K562 (cell line): ENCODE measurements at regions not wholly inside any gene's neighbourhood (a gene's known extent, or its start where the extent isn't known, plus 50 kb on each side); places are given as distances from the start of the nearest gene placed in this dataset.

ENCODE experiments used
- ATAC-seq: fragments of 200-7000 bp; cut with Tn5 transposase; 3 replicates; pipeline ENCODE4 v1.9.1; 2020; ENCODE audit warnings: moderate library complexity
- BruUV-seq: library from RNA; stranded (reverse); fragments of 400-500 nt; replicated peaks from 2 replicates; lab custom pipeline; 2021; lab: Mats Ljungman, UMichigan
- CTCF ChIA-PET: fragments of 300-600 bp; formaldehyde crosslinking; extraction: SDS; loops from one replicate; lab custom pipeline; 2021; ENCODE audit warnings: low intra/inter-chr PET ratio; lab: Yijun Ruan, JAX
- POLR2A ChIA-PET: fragments of 300-600, 350-650 bp; sonication (Branson Sonifier 250); formaldehyde crosslinking; extraction: SDS; loops from one replicate; lab custom pipeline; 2021; ENCODE audit warnings: antibody characterized with exemption, inconsistent platforms; lab: Yijun Ruan, JAX
- DNase-seq, 4 experiments: peaks; one replicate each; pipeline versions ENCODE4 v3.0.0 to v3.0.0-alpha.2; 2011 to 2018; ENCODE audit warnings: low spot score in 3 of 4, mixed read lengths in 3 of 4; ENCODE audit errors: extremely low read depth in 1 of 4
- FAIRE-seq: peaks from 2 replicates; lab custom pipeline; 2011; peaks lifted over from hg19 to GRCh38; lab: Jason Lieb, UNC
- H2AFZ ChIP-seq: 2 replicates; pipeline ENCODE4 v1.6.0; 2011; ENCODE audit warnings: low read depth, low read length, control low read depth, inconsistent platforms
- H3K27ac ChIP-seq: fragments of 200-600 bp; 3 replicates; pipeline ENCODE4 v1.8.0; 2011; ENCODE audit warnings: low read depth, mild to moderate bottlenecking, control low read depth, inconsistent platforms, low read length, moderate library complexity, mixed read lengths; ENCODE audit errors: extremely low read depth
- H3K27me3 ChIP-seq, 2 experiments: fragments of 300-600 bp in 1 of 2; 2 replicates in 1 of 2; 3 replicates in 1 of 2; pipeline versions ENCODE4 v1.6.0 to v1.8.0; 2011; ENCODE audit warnings: inconsistent platforms in 2 of 2, low read length in 2 of 2, mild to moderate bottlenecking in 1 of 2, mixed read lengths in 1 of 2, moderate library complexity in 1 of 2; ENCODE audit not compliant: control insufficient read depth in 2 of 2, insufficient read depth in 2 of 2
- H3K36me3 ChIP-seq: fragments of 300-600 bp; 3 replicates; pipeline ENCODE4 v1.8.0; 2011; ENCODE audit warnings: mild to moderate bottlenecking, low read length, inconsistent platforms; ENCODE audit not compliant: control insufficient read depth, insufficient read depth
- H3K4me1 ChIP-seq, 2 experiments: fragments of 200-600 bp in 1 of 2; replicated peaks in 1 of 2; 2 replicates in 1 of 2; 3 replicates in 1 of 2; pipeline versions ENCODE4 v1.5.1 to v1.8.0; 2011; ENCODE audit warnings: inconsistent platforms in 2 of 2, low read length in 2 of 2, mild to moderate bottlenecking in 1 of 2, mixed read lengths in 1 of 2, moderate library complexity in 1 of 2; ENCODE audit not compliant: control insufficient read depth in 2 of 2, insufficient read depth in 2 of 2
- H3K4me2 ChIP-seq: 2 replicates; pipeline ENCODE4 v1.6.1; 2011; ENCODE audit warnings: low read length, control low read depth, inconsistent platforms, mixed read lengths; ENCODE audit not compliant: insufficient read depth
- H3K4me3 ChIP-seq: fragments of 200-600 bp; sonication (generic), shearing (Covaris generic); 2 replicates; pipeline ENCODE4 v1.5.1; 2016; ENCODE audit warnings: control low read depth, inconsistent platforms
- H3K79me2 ChIP-seq: fragments of 200-600 bp; 3 replicates; pipeline ENCODE4 v1.8.0; 2011; ENCODE audit warnings: low read length, inconsistent platforms; ENCODE audit not compliant: control insufficient read depth, insufficient read depth
- H3K9ac ChIP-seq, 2 experiments: 2 replicates each; pipeline versions ENCODE4 v1.6.0 to v1.6.1; 2011; ENCODE audit warnings: low read depth in 2 of 2, low read length in 2 of 2, control low read depth in 1 of 2, inconsistent platforms in 1 of 2, mild to moderate bottlenecking in 1 of 2, mixed read lengths in 1 of 2; ENCODE audit not compliant: insufficient read depth in 1 of 2
- H3K9me1 ChIP-seq: one replicate; pipeline ENCODE4 v1.6.0; 2011; ENCODE audit warnings: inconsistent platforms, mild to moderate bottlenecking, low read length, moderate library complexity; ENCODE audit not compliant: control insufficient read depth, insufficient read depth
- H3K9me3 ChIP-seq: replicated peaks from 2 replicates; pipeline ENCODE4 v1.5.1; 2011; ENCODE audit warnings: low read depth, low read length, inconsistent platforms; ENCODE audit not compliant: control insufficient read depth, insufficient read depth
- H4K20me1 ChIP-seq: replicated peaks from 2 replicates; pipeline ENCODE4 v1.6.1; 2011; ENCODE audit warnings: low read length, inconsistent platforms, mixed read lengths; ENCODE audit not compliant: control insufficient read depth, insufficient read depth
- CEBPG ChIP-seq, 3 experiments: fragments of 200-800 bp in 1 of 3; sonication (Bioruptor generic) in 1 of 3; sonication (generic) in 1 of 3; formaldehyde crosslinking in 1 of 3; IDR thresholded peaks in 2 of 3; conservative IDR thresholded peaks in 1 of 3; 2 replicates each; pipeline versions ENCODE4 v1.6.1 to v1.8.0; 2016 to 2022; ENCODE audit warnings: missing compliant biosample characterization in 2 of 3, missing genetic modification characterization in 2 of 3, mild to moderate bottlenecking in 1 of 3, missing genetic modification reagents in 1 of 3
- KLF10 ChIP-seq: fragments of 250-450 bp; sonication (Bioruptor Pico); IDR thresholded peaks from 2 replicates; pipeline ENCODE4 v1.6.1; 2021; ENCODE audit warnings: matching md5 sums
- PHF21A ChIP-seq: fragments of 450-650 bp; IDR thresholded peaks from 2 replicates; pipeline ENCODE4 v1.6.1; 2017; ENCODE audit warnings: low read depth, borderline replicate concordance
- SP2 ChIP-seq: IDR thresholded peaks from 2 replicates; pipeline ENCODE4 v1.6.1; 2011; ENCODE audit warnings: mild to moderate bottlenecking, low read depth, low read length, moderate library complexity; ENCODE audit not compliant: poor library complexity, severe bottlenecking; ENCODE audit errors: extremely low read depth
- SRF ChIP-seq, 2 experiments: fragments of 250-450, 450-650 bp in 1 of 2; sonication (Bioruptor Pico) in 1 of 2; sonication (generic) in 1 of 2; formaldehyde crosslinking; IDR thresholded peaks; 2 replicates each; pipeline versions ENCODE4 v1.5.0 to v1.5.1; 2020 to 2022; ENCODE audit warnings: mild to moderate bottlenecking in 1 of 2, missing genetic modification reagents in 1 of 2
- THRAP3 ChIP-seq: fragments of 450-650 bp; IDR thresholded peaks from 2 replicates; pipeline ENCODE4 v1.6.1; 2016; ENCODE audit warnings: mild to moderate bottlenecking, inconsistent platforms, borderline replicate concordance
- ZBTB43 ChIP-seq: sonication (generic); formaldehyde crosslinking; IDR thresholded peaks from 2 replicates; pipeline ENCODE4 v1.8.0; 2023; ENCODE audit warnings: mild to moderate bottlenecking, missing genetic modification reagents
- ZHX1 ChIP-seq: fragments of 150-350 bp; conservative IDR thresholded peaks from 2 replicates; pipeline ENCODE4 v1.6.1; 2014; ENCODE audit warnings: low read length
- ZNF12 ChIP-seq: sonication (generic); formaldehyde crosslinking; IDR thresholded peaks from 2 replicates; pipeline ENCODE4 v1.4.0; 2020; ENCODE audit warnings: mild to moderate bottlenecking, missing genetic modification reagents
- ZNF197 ChIP-seq: fragments of 200-800 bp; sonication (Bioruptor generic); IDR thresholded peaks from 2 replicates; pipeline ENCODE4 v1.6.1; 2016; ENCODE audit warnings: low read depth, missing genetic modification characterization, missing compliant biosample characterization
- WGBS: fragments of 100-300 bp; shearing (Covaris generic); methylation state at CpG from one replicate; pipeline ENCODE4 v1.1.6; 2016; ENCODE audit warnings: low coverage, mixed read lengths; ENCODE audit not compliant: insufficient coverage; ENCODE audit errors: missing lambda C conversion rate; 5-methylcytosine and 5-hydroxymethylcytosine counted together
- in situ Hi-C: fragments of 300-500 bp; cut with MboI; formaldehyde crosslinking; loops from 4 replicates; pipeline ENCODE4 v1.15.0; 2018; ENCODE audit warnings: inconsistent platforms, mixed read lengths
- intact Hi-C: fragments of 100-400 bp; cut with micrococcal nuclease; formaldehyde crosslinking; loops from 2 replicates; pipeline ENCODE4 v1.14.2; 2022
- TF ChIP-seq, protein P1 (sequence below): fragments of 250-450 bp; sonication (Bioruptor Pico); IDR thresholded peaks from 2 replicates; pipeline ENCODE4 v1.5.0; 2022; ENCODE audit warnings: mild to moderate bottlenecking
- TF ChIP-seq, protein P2 (sequence below): fragments of 450-650 bp; IDR thresholded peaks from 2 replicates; pipeline ENCODE4 v1.6.1; 2017; ENCODE audit warnings: mild to moderate bottlenecking, moderate library complexity

DNA sequence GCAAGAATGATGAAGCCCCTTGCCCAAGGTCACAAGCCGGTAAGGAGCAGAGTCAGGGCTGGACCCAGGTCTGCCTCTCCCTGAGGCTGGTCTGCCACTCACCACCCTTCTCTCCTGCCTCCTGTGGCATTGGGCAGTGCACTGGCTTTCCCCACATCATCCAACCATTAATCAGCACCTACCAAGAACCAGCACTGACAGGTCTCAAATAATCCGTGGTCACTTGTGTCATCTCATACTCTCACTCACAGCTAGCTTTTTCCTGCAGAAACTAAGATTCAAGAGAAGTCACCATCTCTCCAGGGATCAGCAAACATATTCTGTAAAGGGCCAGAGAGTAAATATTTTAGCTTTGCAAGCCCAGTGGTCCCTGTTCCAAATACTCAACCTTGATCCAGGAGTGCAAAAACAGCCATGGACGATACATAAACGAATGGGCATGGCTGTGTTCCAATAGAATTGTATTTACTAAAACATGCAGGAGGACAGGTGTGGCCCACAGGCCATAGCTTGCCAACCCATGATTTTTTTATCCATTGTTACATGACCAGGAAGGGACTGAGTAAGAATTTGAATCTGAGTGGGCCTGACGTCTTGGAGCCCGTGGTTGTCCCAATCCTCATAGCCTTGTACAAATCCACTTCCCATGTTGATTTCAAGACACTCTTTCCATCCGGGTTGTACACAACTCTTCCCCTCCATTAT is 374.2 kb downstream of the BCL11B start:
- H3K9me3 ChIP-seq: no peaks in the 10 kb centered on the region
- WGBS: 1% methylated on average over 5 of the region's 7 CpGs
- H3K27me3 ChIP-seq: no peaks in the 10 kb centered on the region
- in situ Hi-C loops (no loop called here), intact Hi-C loops (no loop called here)
- no peak overlapping the region for H3K4me2 ChIP-seq
- H3K9ac ChIP-seq: no peak overlapping the region
- H2AFZ ChIP-seq: no peak overlapping the region
- H3K27ac ChIP-seq: no peak overlapping the region
- FAIRE-seq (no peak), ATAC-seq (no peak), DNase-seq (no peak)
- no peak overlapping the region for H3K4me3 ChIP-seq
- H4K20me1 ChIP-seq: no peaks in the 10 kb centered on the region
- H3K4me1 ChIP-seq: no peaks in the 10 kb centered on the region
- no peaks in the 10 kb centered on the region for H3K79me2 ChIP-seq
- POLR2A ChIA-PET: no interaction called here
- CTCF ChIA-PET: no interaction called here
- no peaks in the 10 kb centered on the region for H3K9me1 ChIP-seq
- H3K36me3 ChIP-seq: no peaks in the 10 kb centered on the region
- no TSS peak for BruUV-seq
- no peak for TF ChIP-seq ZHX1
- TF ChIP-seq, protein P1, sequence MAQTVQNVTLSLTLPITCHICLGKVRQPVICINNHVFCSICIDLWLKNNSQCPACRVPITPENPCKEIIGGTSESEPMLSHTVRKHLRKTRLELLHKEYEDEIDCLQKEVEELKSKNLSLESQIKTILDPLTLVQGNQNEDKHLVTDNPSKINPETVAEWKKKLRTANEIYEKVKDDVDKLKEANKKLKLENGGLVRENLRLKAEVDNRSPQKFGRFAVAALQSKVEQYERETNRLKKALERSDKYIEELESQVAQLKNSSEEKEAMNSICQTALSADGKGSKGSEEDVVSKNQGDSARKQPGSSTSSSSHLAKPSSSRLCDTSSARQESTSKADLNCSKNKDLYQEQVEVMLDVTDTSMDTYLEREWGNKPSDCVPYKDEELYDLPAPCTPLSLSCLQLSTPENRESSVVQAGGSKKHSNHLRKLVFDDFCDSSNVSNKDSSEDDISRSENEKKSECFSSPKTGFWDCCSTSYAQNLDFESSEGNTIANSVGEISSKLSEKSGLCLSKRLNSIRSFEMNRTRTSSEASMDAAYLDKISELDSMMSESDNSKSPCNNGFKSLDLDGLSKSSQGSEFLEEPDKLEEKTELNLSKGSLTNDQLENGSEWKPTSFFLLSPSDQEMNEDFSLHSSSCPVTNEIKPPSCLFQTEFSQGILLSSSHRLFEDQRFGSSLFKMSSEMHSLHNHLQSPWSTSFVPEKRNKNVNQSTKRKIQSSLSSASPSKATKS (CRISPR knock-in tag): no peak
- no peak for TF ChIP-seq KLF10
- TF ChIP-seq SP2: no peak
- TF ChIP-seq PHF21A: no peak
- no peak for TF ChIP-seq THRAP3
- no peak for TF ChIP-seq CEBPG (CRISPR knock-in tag; IDR thresholded peaks at IDR 0.05)
- TF ChIP-seq CEBPG (tag; conservative IDR thresholded peaks at IDR 0.05 in 1 of 2, IDR thresholded peaks at IDR 0.05 in 1 of 2): no peak
- TF ChIP-seq SRF (CRISPR knock-in tag; IDR thresholded peaks at IDR 0.05): no peak
- no peak for TF ChIP-seq ZNF12 (CRISPR knock-in tag)
- no peak for TF ChIP-seq ZNF197 (CRISPR knock-in tag)
- TF ChIP-seq, protein P2, sequence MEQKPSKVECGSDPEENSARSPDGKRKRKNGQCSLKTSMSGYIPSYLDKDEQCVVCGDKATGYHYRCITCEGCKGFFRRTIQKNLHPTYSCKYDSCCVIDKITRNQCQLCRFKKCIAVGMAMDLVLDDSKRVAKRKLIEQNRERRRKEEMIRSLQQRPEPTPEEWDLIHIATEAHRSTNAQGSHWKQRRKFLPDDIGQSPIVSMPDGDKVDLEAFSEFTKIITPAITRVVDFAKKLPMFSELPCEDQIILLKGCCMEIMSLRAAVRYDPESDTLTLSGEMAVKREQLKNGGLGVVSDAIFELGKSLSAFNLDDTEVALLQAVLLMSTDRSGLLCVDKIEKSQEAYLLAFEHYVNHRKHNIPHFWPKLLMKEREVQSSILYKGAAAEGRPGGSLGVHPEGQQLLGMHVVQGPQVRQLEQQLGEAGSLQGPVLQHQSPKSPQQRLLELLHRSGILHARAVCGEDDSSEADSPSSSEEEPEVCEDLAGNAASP: no peak
- TF ChIP-seq ZBTB43: no peak
